ENCODE measurements at regions not wholly inside any gene's neighbourhood (a gene's known extent, or its start where the extent isn't known, plus 50 kb on each side); places are given as distances from the start of the nearest gene placed in this dataset.

DNA sequence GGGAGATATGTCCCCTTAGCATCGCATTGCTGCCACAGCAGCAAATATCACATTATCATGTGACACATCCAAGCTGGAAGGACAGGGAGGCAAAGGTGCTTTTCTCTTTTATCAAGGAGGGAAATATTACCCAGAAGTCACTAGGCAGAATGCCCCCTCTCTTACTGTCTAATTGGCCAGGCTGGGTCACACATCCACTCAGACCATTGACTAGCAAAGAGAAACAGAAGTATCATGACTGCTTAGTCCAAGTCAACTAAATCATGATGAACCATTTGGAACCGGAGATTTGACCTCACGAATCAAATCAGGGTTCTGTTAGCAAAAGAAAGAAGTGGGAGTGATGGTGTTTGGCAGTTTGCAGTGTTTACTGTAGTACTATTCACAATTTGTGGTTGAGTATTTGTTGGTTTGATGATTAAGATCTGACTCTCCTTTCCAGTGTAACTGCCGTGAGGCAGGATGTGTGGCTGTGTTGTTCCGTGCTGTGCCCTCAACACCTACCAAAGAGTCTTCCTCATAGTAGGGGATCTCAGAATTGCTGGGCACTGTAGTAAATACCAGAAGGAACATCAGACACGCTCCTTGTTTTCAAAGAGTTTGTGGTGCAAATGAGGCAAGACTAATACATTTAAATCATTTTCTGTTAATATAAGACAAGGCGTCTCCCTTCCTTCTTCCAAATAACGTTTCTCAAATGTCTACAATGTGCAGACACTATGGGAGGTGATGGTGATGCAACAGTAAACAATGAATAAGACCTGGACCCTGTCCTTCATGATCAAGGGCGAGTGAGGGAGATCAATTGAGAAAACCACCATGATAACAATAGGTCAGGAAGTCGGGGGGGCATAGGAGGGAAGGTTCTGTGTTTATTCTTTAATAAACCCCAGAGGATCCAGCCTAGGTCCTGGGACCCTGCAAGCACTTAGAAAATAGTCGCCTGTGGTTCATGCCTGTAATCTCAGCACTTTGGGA is 194.4 kb upstream of the CRY1 start:
- TF ChIP-seq EGR1 (IDR thresholded peaks at IDR 0.05): no peak
- TF ChIP-seq REST (IDR thresholded peaks at IDR 0.05; ENCODE audit: low read depth): no peak
- no peak for TF ChIP-seq YY1 (IDR thresholded peaks at IDR 0.05; ENCODE audit: low read depth)
- TF ChIP-seq TAF1 (IDR thresholded peaks at IDR 0.05; ENCODE audit: low read depth): no peak
- no peak for TF ChIP-seq CREB1 (IDR thresholded peaks at IDR 0.05; ENCODE audit: low read depth)

Data from Ishikawa (cell line).